ENCODE measurements at regions not wholly inside any gene's neighbourhood (a gene's known extent, or its start where the extent isn't known, plus 50 kb on each side); places are given as distances from the start of the nearest gene placed in this dataset.
"Not testable (repeated sequence)": the region's sequence is repeated elsewhere in the genome, so short reads cannot be mapped to it uniquely, and the experiment has no call there.

DNA sequence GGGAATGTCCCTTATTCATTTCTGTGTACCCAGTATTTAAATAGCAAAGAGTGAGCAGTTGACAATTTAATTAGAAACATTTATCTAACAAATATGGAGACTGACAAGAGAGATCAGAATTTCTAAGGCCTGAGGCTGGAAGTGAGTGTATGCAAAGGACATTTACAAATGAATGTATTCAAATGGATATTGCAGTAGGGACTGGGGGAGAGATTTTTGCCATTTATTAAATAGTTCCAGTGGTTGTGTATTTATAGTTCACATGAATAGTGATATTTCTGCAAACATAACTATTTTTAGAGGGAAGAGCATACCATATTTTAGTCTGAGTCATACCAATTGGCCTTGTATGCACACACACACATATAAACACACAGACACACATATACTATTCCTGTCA is 592.4 kb downstream of the GLUD2 start:
- no peak for DNase-seq (ENCODE audit: low read depth in 2 of 3, low spot score in 1 of 3)

DNA sequence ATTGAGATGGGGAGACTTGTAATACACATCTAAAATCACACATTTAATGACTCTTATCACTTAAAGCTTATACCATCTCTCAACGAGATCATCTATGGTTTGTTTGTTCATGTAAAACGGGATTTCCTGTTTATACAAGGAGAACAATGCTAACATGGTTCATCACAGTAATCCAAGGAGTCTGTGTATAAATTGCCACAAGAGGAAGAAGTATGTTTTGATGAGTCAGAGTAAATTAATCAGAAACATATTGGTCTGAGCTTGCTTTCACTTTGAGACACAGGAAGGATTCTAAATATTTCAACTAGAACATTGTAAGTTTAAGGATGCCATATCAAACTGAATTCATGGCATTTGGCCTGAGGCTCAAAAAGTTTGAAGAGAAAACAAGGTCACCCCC is 594.1 kb downstream of the GLUD2 start:
- DNase-seq (ENCODE audit: low read depth in 2 of 3, low spot score in 1 of 3): no peak

DNA sequence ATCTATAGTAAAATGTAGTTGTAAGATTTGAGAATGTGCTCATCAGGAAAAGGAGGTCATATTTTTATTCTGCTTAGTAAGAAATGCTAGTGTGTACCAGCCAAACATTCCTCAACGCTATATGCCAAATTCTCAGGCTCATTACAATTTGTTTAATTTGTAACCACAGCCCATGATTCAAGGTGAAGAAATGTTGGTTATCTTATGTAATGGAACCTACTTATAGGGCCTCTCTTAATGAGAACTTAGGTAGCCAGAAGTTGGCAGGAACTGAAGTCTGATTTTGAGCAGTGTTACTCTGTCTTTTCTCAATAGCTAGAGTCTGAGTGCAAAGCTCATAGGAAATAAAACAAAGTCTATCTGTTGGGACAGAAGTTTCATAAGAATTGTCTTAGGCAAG is 595.0 kb downstream of the GLUD2 start:
- no peak for DNase-seq (ENCODE audit: low read depth in 2 of 3, low spot score in 1 of 3)

DNA sequence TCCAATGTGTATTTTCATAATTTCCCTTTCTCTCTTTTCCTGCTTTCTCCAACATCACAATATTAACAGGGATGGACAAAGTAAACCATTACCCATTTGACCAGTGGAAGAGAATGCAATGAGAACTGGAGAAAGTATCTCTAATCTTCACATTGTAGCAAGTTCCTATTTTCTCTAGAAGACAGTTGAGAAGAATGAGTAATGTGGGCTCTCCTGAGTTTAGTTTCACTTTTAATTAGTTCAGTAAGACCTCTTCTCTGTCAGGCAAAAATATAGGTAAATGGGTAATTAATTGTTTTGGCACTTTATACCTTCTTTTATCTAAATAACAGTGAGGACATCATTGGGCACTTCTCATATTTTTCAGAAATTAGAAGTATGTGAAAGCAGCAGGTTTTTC is 602.0 kb downstream of the GLUD2 start:
- no peak for DNase-seq (ENCODE audit: low read depth in 2 of 3, low spot score in 1 of 3)

DNA sequence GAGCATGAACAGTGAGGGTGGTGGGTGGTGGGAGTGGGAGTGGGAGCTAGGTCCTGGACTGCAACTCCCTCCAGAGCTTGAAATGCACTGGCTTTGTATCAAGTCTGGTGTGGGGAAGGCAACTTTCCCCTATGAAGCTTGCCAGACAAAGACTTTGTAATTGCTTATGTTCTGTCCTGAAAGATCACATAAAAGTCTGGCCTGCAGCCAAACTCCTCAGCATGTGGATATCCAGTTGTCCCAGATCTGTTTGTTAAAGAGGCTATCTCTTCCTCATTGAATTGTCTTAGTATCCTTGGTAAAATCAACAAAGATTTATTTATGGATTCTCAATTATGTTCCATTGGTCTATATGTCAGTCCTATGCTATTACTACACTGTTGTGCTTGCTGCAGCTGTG is 607.9 kb downstream of the GLUD2 start:
- no peak for DNase-seq (ENCODE audit: low read depth in 2 of 3, low spot score in 1 of 3)

DNA sequence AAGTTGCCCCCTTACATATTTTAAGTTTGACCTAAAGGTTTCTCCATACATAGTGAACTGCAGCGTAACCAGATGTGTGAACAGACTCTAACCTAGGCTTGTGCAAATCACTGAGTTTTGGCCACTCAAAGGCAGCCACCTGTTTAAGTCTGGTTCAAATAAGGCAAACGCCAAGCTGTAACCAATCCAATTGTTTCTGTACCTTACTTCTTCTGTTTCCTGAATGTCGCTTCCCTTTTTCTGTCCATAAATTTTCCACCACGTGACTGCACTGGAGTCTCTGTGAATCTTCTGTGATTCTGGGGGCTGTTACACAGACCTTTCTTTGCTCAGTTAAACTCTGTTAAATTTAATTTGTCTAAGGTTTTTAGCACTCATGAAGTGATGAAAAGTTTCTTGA is 618.8 kb downstream of the GLUD2 start:
- no peak for DNase-seq (ENCODE audit: low read depth in 2 of 3, low spot score in 1 of 3)

DNA sequence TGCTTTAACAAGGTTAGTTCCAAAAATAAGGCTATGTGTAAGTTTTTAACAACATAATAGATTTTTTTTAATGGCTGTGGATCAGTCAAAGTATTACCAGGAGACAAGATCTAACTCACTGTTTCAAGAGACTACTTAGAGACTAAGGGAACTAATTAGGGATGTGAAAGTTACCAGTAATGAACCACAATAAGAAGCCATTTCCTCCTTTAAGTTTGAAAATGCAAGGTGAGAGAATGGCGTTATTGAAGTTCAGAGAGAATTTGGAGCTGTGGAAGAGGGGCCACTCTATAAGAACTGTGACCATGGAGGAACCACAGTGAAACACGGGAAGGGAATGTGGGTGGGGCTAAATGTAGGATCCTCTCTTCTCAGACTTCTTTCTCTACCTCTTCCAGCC is 624.2 kb downstream of the GLUD2 start:
- no peak for DNase-seq (ENCODE audit: low read depth in 2 of 3, low spot score in 1 of 3)

DNA sequence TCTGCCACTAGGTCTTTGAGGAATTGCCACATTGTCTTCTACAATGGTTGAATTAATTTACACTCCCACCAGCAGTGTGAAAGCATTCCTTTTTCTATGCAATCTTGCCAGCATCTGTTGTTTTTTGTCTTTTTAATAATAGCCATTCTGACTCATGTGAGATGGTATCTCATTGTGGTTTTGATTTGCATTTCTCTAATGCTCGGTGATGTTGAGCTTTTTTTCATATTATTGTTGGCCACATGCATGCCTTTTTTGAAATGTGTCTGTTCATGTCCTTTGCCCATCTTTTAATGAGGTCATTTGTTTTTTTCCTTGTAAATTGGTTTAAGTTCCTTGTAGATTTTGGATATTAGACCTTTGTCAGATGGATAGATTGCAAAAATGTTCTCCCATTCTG is 661.8 kb downstream of the GLUD2 start:
- not testable (repeated sequence) for DNase-seq (ENCODE audit: low read depth in 2 of 3, low spot score in 1 of 3)

DNA sequence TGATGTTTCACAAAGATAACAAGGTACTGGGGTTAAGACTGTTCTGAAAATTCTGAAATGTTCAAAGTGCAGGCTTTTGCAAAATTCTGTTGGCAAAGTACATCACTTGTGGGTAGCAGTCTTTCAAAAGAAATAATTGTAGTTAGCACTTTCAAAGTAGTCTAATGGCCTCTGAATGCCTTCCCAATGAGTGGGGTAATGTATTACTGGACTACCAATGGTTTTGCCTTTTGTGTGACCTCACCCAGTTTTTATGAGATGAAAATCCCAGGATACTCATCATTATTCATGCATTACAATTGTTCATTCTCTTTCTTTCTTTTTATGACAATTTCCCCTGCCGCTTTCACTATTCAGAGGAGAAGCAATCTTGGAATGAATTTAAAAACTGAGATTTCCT is 686.1 kb downstream of the GLUD2 start:
- DNase-seq (ENCODE audit: low read depth in 2 of 3, low spot score in 1 of 3): no peak

DNA sequence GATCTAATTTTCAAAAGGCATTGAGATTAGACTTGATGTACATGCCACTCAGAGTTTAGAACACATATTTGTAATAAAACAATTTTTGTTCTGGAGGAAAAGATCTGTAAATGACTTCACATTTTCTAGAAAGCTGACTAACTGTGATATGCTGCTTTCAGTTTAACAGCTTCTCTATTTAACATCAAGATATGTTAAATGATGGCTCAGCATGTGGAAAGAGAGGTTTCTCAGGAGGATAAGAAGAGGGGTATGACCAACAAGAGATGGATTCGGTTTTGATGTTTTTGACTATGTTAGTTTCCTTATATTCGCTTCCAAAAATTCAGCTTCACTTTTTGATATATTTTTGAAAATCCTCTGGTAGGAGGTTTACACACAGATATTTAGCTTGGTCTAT is 698.7 kb downstream of the GLUD2 start:
- no peak for DNase-seq (ENCODE audit: low read depth in 2 of 3, low spot score in 1 of 3)

DNA sequence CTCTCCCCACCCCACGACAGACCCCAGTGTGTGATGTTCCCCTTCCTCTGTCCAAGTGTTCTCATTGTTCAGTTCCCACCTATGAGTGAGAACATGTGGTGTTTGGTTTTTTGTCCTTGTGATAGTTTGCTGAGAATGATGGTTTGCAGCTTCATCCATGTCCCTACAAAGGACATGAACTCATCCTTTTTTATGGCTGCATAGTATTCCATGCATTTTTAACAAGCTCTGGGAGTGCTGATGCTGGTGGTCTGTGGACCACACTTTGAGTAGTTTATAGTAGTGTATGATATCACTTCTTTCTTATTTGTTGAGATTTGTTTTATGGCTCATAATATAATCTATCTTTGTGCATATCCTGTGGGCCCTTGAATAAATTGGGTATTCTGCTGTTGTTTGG is 706.2 kb downstream of the GLUD2 start:
- DNase-seq (ENCODE audit: low read depth in 2 of 3, low spot score in 1 of 3): not testable (repeated sequence)

DNA sequence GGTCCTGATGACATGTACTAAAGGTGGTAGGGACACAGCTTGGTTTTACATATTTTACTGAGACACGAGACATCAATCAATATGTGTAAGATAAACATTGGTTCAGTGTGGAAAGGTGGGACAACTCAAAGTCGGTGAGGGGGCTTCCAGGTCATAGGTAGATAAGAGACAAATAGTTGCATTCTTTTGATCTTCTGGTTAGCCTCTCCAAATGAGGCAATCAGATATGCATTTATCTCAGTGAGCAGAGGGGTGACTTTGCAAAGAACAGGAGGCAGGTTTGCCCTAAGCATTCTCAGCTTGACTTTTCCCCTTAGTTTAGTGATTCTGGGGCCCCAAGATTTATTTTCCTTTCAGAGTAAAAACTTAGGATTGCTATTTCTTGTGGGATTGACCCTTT is 706.9 kb downstream of the GLUD2 start:
- DNase-seq (ENCODE audit: low read depth in 2 of 3, low spot score in 1 of 3): no peak

DNA sequence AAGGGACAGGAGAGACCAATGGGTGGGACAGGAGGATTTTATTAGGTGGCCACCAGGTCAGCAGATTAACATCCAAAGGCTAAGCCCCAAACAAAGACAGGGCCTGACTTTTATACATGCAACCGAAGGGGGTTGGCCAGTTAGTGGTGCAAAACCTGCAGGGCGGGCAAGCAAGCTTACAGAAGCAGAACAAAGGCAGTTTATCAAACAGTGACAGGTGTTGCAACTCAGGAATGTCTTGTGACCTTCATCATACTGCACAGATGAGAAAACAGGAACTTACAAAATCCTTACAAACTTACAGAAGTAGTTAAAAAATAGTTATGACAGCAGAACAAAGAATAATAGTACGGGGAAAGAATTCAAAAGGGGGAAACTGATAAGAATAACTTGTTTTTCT is 708.1 kb downstream of the GLUD2 start:
- no peak for DNase-seq (ENCODE audit: low read depth in 2 of 3, low spot score in 1 of 3)

DNA sequence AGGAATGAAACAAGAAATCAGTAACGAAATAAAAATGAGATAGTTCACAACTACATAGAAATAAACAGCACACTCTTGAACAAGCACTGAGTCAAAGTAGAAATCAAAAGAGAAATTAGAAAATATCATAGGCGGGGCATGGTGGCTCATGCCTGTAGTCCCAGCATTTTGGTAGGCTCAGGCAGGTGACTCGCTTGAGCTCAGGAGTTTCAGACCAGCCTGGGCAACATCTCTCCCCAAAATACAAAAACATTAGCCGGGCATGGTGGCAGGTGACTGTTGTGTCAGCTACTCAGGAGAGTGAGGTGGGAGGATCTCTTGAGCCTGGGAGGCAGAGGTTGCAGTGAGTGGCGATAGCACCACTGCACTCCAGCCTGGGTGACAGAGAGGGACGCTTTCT is 714.4 kb downstream of the GLUD2 start:
- DNase-seq (ENCODE audit: low read depth in 2 of 3, low spot score in 1 of 3): no peak

DNA sequence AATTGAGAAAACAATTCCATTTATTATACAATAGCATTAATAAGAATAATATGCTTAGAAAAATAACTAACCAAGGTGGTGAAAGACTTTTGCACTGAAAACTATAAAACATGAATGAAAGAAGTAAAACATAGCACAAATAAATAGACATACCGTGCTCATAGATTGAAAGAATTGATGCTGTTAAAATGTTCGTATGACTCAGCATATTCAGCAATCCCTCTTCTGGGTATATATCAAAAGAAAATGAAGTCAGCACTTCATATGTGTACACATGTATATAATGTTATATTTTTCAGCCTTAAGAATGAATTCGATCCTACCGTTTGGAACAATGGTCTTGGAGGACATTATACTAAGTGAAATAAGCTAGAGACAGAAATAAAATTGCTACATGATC is 716.3 kb downstream of the GLUD2 start:
- DNase-seq (ENCODE audit: low read depth in 2 of 3, low spot score in 1 of 3): no peak

DNA sequence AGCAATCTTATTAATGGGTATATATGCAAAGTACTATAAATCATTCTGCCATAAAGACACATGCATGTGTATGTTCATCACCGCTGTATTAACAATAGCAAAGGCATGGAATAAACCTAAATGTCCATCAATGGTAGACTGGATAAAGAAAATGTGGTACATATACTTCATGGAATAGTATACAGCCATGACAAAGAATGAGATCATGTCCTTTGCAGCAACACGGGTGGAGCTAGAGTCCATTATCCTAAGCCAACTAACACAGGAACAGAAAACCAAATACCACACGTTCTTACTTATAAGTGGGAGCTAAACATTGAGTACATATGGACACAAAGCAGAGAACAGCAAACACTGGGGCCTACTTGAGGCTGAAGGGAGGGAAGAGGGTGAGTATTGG is 720.8 kb downstream of the GLUD2 start:
- not testable (repeated sequence) for DNase-seq (ENCODE audit: low read depth in 2 of 3, low spot score in 1 of 3)

DNA sequence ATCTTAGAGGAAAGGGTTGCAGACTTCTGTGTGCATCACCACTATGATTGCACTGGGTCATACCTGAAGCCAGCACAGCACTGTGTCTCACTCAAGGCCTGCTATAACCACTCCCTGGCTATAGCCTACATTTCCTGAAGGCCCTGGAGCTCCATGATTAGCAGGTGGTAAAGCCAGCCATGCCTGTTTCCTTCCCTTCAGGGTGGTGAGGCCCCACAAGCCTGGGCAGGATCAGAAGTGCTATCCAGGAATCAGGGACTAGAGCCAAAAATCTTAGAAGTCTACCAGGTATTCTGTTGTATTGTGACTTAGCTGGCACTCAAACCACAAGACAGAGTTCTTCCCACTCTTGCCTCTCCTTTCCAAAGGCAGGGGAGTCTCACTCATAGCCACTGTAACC is 734.6 kb downstream of the GLUD2 start:
- DNase-seq (ENCODE audit: low read depth in 2 of 3, low spot score in 1 of 3): no peak

DNA sequence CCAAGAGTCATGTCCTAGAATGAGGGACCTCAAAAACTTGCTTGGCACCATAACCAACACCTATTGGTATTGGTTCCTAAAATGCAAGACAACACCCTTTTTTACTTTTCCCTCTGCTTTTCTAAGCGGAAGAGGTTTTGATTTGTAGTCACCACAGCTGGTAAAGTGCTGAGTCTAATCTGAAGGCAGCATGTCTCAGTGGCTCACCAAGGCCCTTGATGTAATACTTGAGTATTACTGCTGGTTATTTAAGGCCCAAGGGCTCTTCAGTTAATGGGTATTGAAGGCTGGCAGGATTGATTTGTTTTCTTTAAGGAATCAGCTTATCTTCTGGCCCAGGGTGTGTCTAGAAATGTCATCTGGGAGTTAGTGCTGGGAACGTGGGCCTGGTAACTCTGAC is 735.1 kb downstream of the GLUD2 start:
- no peak for DNase-seq (ENCODE audit: low read depth in 2 of 3, low spot score in 1 of 3)

DNA sequence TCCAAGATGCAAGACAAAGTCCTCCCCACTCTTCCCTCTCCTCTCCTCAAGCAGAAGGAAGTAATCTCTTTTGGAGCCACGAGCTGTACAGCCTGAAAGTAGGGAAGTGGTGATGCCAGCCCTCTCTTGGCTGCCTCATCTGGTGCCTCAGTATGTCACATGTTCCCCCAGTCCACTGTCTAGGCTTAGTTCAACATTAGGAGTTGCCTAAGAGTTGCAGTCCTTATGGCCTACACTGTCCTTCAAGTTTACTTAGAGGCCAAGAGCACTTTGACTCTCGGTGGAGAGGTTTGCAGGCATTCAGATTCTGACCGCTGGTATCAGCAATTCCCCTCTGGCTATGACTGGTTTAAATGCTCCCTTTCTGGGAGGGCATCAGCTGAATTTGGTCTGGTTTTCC is 735.6 kb downstream of the GLUD2 start:
- no peak for DNase-seq (ENCODE audit: low read depth in 2 of 3, low spot score in 1 of 3)

DNA sequence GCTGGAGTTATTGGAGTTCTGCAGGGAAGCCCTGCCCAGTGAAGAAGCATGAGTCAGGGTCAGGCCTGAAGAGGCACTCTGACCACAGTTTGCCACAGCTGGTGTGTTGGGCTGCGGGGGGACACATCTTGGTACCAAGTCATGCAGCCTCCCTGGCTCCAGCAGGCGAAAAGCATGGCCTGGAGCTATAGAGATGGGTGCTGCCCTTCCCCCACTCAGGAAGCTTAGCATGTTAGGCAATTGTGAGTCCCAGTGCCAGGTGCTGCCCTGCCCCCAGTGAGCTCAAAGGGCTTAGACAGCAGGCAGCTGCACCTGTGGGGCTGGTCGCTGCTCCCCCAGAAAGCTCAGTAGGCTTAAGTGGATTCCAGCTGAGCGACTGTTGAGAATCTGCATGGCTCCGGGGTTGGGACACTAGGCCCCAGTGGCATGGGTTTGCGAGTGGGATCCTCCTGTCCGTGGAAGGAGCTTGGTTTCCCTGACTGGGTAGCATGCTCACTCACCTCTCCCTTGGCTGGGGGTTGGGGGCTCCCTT is 755.5 kb downstream of the GLUD2 start:
- no peak for DNase-seq (ENCODE audit: low read depth in 2 of 3, low spot score in 1 of 3)

DNA sequence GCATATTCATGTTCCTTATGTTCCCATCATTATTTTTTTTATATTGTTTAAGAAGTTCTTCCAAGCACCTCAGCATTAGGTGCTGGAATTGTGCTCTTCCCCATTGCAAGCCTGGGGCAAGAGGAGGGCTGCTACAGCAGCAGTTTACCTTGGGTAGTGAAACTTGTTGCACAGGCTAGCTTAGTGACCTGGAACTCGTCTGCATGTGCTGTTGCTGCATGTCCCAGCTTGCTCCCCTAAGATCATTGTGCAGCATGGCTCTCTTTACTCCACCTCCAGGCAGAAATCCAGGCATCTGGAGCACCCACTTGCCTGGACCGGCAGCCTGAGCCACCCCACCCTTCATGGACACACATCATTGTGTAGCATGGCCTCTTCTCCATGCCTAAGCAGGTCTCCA is 776.0 kb downstream of the GLUD2 start:
- no peak for DNase-seq (ENCODE audit: low read depth in 2 of 3, low spot score in 1 of 3)

DNA sequence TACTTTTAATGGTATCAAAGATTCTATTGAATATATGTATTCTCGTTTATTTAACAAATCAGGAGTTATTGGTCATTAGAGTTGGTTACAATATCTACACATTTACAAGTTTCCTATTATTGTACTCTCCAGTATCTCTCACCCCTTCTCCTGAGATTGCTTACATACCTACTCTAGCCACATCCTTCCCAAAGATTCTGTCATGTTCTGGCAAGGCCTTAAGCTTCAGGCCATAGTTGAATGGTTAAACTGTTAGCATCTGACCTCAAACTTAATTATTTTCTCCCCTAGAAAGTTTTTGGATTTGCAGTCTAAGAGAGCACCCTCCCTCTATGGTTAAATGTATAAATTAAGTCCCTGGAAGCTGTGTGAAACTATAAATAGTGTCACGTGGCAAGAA is 784.2 kb downstream of the GLUD2 start:
- DNase-seq (ENCODE audit: low read depth in 2 of 3, low spot score in 1 of 3): no peak

DNA sequence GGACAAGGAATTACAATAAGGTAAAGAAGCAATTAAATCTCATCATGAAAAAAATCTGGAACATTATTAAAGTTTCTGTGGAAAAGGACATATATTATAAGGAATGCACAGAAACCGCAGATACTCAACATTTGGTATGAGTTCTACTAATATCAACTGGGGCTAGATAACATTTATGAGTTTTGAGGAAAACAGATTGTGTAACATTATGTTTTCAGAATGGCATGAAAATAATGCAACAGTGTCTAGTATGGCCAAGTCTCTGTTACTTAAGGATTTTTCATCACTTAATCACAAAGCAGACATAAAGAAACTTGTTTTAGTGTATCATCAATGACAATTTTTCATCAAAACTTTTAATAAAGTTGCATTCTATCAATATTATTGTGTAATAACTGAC is 785.0 kb downstream of the GLUD2 start:
- DNase-seq (ENCODE audit: low read depth in 2 of 3, low spot score in 1 of 3): no peak

DNA sequence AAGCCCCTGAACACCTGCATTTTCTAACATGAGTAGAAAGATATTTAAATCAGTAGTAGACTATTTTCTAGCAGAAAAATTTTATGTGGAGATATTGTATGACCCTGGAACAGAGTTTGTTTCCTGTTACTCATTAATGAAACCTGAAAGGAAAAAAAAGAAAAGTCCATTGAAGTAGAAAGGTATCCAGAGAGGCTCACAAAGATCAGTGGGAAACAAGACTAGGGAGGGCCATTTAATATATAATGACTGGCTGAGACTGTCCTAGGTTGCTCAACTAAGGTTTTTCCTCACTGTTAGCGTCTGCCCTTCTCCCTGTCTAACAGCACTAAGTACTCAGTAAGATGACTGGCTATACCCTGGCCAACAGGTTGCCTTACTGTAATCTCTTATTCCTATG is 788.6 kb downstream of the GLUD2 start:
- no peak for DNase-seq (ENCODE audit: low read depth in 2 of 3, low spot score in 1 of 3)

All from stimulated activated CD4-positive, alpha-beta T cell treated with anti-CD3 and anti-CD28 coated beads, Interleukin-12 subunit alpha, Interleukin-12 subunit beta, amount 100 ng/mL, for 48 hours (primary cell).